Sigmoid colon (tissue), 4 donors: ENCODE measurements at regions not wholly inside any gene's neighbourhood (a gene's known extent, or its start where the extent isn't known, plus 50 kb on each side); places are given as distances from the start of the nearest gene placed in this dataset.

Experiments used
- CTCF ChIP-seq, 4 experiments: fragments of 450-650 bp in 3 of 4; fragments of 200-600 bp in 1 of 4; IDR thresholded peaks; one replicate each; pipeline ENCODE4 v1.5.1; 2016 to 2019; ENCODE audit warnings: antibody characterized with exemption in 4 of 4, mild to moderate bottlenecking in 3 of 4, moderate library complexity in 2 of 4
- EP300 ChIP-seq, 4 donors: sonication (generic); formaldehyde crosslinking; IDR thresholded peaks; one replicate each; pipeline ENCODE4 v1.6.1; 2017; ENCODE audit warnings: antibody characterized with exemption in 4 of 4
- POLR2A ChIP-seq, 2 donors: fragments of 450-650 bp; IDR thresholded peaks; one replicate each; pipeline ENCODE4 v1.6.1; 2016; ENCODE audit warnings: antibody characterized with exemption in 2 of 2, mild to moderate bottlenecking in 2 of 2, moderate library complexity in 2 of 2

GRCh38 chr2:37866171-37866934 is 58.7 kb upstream of the RMDN2 start:
- TF ChIP-seq CTCF (IDR thresholded peaks at IDR 0.05) = no peak
- TF ChIP-seq POLR2A (IDR thresholded peaks at IDR 0.05) = no peak
- no peak for TF ChIP-seq EP300 (IDR thresholded peaks at IDR 0.05)
